ENCODE measurements at regions not wholly inside any gene's neighbourhood (a gene's known extent, or its start where the extent isn't known, plus 50 kb on each side); places are given as distances from the start of the nearest gene placed in this dataset.

GRCh38 chr3:152606146-152606545, 228.8 kb upstream of the P2RY1 start:
- TF ChIP-seq CTCF (IDR thresholded peaks at IDR 0.05; ENCODE audit: insufficient read depth, low read length, poor library complexity, severe bottlenecking) (no peak), EZH2phosphoT487 (conservative IDR thresholded peaks at IDR 0.05; ENCODE audit: low read length) (no peak)

Measured in SU-DHL-6 (cell line).